NCI-H2227 treated with DMSO at 0.1 percent for 48 hours (cell line): ENCODE measurements at regions not wholly inside any gene's neighbourhood (a gene's known extent, or its start where the extent isn't known, plus 50 kb on each side); places are given as distances from the start of the nearest gene placed in this dataset.

Source experiments
- DNase-seq: peaks from one replicate; lab custom pipeline; 2025; lab: John Stamatoyannopoulos, UW

DNA sequence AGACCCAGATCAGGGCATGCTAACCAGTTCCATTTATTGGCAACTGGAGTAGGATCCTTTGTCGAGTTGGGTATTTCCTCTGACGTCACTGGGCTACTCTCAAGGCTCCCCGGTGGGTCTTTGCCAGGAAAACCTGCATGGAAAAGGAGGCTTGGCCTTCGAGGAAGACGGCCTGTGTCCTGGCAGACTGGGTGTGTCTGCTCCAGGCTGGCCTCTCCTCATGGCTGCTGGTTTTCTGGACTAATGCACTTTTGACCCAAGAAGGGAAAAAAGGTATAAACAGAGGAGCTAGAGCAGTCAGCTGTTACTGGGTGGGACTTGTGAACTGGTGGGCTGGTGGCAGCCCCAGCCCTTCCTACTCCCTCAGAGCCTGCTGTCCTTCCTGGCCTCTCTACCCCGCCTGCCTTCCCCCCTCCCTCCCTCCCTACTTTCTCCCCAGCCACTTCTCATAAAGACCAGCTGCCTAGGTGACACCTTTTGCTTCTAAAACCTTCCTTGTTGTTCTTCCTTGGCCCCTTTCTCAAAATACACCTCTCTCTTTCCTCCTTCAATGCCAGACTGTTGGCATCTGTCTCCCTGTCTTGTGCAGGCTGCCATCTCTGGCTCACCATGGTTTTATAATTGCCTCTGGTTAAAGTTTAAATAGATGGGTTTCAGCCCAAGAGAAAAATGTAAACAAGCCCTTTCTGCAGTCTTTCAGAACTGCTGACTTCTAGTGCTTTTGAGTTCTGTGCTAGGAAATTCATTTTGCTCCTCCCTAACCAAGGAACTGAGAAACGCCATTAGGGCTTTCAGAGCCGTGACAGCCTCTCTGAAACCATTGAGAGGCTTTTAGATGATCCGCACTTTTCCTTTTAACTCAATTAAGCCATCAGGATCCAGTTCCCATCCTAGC, 101.8 kb upstream of the MKLN1 start:
- DNase-seq, result peak; percentile 52

DNA sequence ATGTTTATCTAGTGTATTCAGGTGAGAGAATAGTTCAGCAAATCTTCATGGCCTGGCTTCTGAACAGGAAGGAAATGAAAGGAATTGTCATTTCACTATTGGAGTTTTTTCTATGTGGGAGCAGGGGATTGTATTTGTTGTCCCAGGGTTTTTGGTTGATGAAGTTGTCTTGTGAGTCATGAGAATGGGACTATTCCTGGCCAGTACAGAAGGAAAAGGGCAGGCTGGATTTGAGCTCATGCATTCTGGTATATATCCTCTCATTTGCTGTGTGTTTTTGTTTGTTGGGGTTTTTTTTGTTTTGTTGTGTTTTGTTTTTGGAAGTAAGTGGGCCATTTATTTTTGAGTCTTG, 101.2 kb upstream of the MKLN1 start:
- DNase-seq, result no peak

DNA sequence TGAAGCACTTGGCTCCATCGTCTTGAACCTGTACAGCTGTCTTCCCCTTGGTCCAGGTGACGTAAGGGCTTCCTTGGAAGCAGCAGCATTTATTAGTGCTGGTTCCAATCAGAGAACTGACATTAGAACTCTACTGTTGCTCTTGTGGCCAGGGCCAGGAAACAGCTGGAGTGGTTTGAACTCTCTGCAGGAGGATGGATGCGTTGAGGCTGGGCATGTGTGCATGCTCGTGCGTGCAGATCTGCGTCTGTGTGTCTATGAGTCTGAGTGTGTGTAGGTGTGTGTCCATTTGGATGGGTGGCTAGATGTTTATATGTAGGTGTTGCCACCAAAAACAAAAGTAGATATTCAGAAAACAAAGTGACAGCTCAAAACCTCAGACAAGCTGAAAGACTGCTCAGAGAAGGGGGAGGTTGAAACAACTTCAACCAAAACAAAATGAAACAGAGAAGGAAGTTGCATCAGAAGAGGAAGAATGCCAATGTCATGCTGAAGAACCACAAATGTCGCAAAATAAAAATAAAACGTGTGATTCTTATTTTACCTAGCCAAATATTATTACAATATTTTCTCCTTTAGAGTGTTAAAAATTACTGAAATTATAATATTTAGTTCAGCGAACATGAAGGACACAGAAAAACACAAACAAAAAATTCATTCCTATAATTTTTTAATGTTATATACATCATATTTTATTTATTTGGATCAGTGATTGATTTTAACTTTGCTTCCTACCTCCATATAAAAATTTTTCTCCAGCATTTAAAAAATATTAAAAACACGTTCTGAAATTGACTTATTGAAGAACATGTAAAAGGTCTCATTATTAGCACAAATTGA, 96.1 kb upstream of the MKLN1 start:
- DNase-seq, result no peak

DNA sequence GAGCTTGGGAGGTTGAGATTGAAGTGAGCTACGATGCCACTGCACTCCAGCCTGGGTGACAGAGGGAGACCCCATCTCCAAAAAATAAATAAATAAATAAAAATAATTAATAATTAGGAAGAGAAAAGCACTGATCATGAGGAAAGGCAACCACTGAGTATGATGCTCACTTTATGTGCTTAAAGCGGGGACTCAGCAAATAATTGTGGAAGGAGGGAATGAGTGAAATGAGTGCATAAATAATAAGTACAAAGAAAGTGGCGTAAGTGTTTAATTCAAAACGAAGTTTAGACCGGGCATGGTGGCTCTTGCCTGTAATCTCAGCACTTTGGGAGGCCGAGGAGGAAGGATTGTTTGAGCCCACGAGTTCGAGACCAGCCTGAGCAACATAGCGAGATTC, 94.9 kb upstream of the MKLN1 start:
- no peak for DNase-seq

DNA sequence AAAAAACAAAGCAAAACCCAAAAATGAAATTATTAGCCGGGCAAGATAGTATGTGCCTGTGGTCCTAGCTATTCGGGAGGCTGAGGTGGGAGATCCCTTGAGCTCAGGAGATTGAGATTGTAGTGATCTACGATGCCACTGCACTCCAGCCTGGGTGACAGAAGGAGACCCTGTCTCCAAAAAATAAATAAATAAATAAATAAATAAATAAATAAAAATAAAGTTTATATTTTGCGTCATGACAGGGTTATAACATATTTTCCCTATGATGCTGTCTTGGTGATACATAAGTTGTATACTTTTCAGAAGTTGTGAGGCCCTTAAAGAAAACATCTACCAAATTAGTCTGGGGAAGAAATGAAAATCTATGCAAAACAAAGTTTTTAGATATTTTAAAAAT, 94.5 kb upstream of the MKLN1 start:
- no peak for DNase-seq

DNA sequence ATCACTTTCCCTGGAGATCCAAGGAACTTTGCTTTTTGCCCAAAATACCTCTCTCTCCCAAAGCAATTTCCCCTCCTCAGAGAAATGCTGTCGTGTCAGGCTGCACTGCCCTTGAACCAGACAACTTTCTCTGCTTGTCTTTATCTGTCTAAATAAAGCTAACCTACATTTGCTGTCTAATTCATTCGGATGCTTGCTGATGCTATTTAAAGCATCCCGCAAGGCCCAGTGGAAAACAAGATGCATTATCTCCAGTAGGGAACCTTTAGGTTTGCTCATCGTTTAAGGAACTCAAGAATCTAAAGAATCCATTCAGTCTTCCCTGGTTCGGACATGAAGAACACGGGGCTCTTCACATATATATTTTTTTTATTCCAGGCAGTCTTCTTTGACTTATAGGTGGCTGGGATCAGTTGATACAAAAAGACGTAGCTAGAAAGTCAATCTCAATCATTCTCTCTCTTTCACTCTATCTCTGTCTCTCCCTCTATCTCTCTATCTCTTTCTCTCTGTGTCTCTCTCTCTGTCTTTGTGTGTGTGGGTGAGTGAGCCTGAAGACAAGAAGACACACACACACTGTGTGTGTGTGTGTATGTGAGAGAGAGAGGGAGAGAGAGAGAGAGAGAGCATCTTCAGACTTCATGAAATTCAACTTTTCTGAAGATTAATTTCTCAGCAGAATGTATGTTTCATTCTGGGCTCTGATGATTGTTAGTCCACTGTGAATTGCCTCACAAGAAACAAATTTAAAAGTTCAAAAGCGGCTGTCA, 92.8 kb upstream of the MKLN1 start:
- no peak for DNase-seq

DNA sequence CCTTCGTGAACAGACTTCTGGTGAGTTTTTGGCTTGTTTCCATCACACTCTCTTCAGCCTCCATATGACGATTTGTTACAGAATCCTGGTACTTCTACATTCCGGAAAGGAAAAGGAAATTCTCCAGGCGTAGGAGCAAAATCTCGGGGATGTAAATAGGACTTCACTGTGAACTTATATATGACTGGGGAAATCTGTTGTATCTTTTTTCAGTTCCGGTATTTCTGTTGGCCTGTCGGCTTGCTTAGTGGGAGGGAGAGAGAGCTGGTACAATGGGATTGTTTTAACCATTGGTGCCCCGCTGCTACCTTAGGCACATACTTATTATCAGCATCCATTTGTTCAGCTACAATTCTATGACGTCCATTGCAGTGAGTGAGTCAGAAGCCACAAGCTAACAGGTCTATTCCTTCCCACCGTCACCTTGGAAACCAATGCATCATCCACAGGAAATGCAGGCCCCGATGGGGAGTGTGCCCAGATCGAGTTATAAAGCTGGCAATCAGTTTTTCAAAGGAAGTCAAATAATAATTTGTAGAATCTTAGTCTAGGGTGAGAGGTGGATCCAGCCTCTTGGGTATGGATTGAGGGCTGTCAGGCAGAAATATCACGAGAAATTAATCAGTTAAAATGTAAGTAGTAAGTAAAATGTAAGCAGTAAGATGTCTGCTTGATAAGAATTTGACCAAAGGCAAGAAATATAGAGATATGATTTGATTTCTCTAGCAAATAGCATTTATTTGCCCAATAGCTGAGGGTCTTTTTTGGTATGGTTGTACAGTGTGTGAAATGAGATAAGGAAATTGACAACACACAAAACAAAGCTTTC, 92.0 kb upstream of the MKLN1 start:
- peak; percentile 78 for DNase-seq

DNA sequence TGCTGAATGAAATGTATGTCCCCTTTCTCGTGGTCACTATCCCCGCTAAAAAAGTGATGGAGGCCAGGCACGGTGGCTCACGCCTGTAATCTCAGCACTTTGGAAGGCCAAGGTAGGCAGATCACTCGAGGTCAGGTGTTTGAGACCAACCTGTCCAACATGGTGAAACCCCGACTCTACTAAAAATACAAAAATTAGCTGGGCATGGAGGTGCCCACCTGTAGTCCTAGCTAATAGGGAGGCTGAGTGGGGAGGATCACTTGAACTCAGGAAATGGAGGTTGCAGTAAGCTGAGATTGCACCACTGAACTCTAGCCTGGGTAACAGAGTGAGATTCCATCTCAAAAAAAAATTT, 91.4 kb upstream of the MKLN1 start:
- DNase-seq, result no peak

DNA sequence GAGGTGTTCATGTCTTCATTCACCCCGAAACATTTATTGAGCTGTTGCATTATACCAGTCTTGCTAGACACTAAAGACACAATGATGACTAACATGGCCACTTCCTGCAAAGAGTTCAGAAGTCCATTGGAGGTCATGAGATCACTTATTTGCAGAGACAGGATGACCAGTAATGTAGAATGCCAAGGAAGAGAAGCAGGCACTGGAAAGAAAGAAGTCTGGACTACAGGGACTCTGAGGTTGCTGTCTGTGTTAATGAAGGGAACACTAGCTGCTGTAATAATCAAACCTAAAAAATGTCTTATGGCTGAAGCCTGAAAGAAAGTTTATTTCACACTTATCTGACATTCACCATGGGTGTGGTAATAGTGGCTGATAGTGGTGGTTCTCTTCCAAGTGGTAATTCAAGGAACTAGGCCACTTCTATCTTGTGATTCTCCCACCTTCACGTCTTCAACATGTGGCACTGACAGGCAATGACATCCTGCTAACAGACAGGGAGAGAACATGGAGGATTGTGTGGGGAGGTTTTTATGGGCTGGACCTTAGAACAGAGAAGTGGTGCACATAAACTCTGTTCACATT, 89.2 kb upstream of the MKLN1 start:
- no peak for DNase-seq

DNA sequence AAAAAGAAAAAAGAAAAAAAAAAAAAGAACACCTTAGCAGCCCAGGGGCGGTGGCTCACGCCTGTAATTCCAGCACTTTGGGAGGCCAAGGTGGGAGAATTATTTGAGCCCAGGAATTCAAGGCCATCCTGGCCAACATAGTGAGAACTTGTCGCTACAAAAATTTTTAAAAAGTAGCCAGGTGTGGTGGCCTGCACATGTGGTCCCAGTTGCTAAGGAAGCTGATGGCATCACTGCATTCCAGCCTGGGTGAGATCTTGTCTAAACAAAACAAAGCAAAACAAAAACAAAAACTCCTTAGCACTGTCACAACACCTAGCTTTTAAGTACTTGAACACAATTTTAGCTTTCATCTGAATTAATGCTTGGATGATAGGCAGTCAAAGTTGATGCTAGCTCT, 86.3 kb upstream of the MKLN1 start:
- no peak for DNase-seq

DNA sequence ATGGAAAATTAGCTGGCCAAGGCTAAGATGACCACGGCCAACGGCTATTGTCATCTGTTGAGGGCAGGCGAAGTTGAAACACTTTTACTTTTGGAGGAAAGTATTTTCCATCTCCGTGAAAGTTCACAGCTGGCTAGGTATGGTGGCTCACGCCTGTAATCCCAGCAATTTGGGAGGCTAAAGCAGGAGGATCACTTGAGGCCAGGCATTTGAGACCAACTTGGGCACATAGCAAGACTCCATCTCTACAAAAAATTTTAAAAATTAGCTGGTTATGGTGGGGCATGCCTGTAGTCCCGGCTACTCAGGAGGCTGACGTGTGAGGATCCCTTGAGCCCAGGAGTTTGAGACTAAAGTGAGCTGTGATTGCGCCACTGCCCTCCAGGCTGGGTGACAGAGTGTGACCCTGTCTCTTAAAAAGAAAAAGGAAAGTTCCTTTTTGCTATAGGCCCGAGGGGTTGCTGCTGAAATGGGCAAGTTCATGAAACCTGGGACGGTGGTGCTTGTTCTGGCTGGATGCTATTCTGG, 85.5 kb upstream of the MKLN1 start:
- no peak for DNase-seq

DNA sequence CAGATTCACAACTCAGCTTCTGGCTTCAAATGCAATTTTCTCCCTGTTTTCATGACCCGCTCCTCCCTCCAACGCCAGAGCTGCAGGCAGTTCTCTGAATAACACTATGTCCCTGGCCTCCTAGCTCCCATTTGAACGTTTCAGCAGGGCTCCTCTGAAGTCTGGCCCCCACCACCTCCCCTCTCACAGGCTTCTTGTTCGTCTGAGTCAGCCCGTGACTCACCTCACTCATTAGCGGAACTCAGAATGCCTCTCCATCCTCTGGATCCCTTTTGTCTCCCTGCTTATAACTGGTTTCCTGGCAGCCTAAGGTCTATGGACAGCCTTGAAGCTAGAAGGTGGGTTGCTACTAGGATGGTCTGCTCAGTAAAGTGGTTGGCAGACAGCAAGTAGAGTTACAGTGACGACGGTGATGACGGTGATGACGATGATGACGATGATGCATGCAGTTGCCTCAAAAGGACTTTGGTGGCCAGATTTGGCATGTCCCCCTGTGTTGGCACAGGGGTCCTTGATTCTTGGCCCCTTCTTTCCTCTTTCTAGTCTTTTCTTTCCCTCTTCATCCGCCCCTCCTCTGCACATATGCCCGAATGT, 83.3 kb upstream of the MKLN1 start:
- no peak for DNase-seq

DNA sequence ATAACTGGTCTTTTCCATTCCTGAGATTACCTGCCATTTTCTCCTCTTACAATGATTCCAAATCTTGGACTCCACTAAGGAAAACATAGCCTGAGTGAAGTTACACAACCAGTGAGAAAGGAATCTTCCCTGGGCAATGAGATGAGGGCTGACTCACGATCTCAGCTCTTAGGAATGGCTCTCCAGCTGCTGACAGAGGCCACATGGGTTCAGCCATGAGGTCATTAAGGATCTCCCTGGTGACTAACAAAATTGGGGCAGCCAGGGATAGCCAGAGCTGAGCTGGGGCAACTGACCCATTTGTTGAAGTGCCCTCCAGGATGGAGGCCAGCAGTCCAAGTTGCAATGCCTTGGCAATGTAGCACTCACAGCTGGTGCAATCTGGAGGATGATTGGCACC, 78.7 kb upstream of the MKLN1 start:
- DNase-seq, result no peak

DNA sequence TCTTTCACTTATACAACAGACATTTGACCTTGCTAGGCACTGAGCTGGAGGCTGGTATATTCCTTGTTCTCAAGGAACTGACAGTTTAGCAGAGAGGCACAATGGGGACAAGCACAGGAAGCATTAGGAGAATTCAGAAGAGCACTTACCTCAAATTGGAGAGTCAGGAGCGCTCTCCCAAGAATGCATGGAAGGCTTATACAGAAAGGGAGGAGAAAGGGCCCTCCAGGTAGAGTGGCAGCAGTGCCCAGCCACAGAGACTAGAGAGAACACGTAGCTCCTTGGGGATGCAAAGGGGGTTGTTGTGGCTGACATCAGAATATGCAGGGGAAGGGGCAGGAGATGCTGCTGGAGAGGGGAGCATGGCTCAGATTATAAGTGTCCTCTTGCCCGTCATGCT, 78.2 kb upstream of the MKLN1 start:
- DNase-seq, result no peak

DNA sequence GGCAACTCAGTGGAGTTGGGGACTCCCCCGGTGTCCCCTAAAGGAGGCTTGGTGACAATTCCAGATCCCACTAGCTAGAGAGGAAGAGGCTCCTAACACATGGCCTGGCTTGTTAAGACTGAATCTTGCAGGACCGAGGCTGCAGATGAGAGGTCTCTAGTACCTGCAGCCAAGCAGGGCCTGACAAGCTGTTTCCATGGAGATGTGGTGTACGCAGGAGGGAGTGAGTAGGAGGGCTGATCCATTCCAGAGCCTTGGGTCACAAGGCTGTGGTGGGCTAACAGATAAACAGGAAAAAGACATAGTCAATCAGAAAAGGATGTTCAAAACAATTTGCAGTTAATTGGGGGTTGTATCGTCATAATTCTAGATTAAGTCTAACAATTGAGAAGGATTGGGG, 77.3 kb upstream of the MKLN1 start:
- DNase-seq, result peak; percentile 71

DNA sequence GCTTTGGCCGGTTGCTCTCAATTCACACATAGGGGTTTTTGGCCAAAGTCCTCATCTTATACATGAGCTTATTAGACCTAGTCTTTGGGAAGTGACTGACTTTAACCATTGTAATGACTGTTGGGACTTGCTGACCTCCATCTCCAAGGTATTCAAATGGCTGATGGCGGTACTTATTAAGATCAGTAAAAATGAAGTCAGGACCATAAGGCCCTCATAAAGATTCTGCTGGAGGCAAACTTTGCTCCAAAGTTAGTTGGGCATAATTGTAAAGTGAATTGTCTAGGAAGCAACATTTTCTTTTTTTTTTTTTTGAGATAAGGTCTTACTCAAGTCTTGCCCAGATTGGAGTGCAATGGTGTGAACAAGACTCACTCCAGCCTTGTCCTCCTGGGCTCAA, 76.3 kb upstream of the MKLN1 start:
- DNase-seq, result no peak

DNA sequence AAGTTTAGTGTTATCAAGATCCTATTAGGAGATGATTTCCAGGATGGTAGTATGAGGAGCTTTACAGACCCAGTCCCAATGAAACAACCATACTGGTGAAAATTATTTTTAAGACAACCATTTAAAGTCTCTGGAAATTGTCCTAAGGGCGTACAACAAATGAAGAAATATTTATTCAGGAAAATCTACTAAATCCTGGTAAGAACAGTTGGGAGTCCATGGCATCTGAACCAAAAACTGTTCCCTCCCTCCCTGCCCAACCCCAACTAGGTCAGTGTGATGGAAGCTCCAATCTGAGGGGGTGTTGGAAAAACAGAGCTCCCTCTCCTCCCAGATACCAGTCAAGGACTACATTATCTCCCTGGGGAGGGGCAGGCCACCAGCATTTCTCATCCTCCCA, 74.7 kb upstream of the MKLN1 start:
- DNase-seq, result no peak

DNA sequence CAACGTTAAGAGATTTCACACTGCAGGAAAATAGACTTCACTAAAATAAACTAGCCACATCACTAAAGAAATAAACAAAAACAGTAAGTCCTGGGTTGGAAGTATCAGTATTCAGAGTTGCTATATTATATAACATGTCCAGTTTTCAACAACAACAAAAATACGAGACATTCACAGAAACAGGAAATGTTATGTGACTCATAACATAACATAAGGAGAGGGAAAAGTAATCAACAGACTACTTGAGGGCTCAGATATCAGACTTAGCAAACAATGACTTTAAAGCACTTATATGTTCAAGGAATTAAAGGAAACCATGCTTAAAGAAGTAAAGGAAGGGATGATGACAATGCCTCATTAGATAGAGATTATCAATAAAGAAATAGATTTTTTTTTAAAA, 73.5 kb upstream of the MKLN1 start:
- no peak for DNase-seq

DNA sequence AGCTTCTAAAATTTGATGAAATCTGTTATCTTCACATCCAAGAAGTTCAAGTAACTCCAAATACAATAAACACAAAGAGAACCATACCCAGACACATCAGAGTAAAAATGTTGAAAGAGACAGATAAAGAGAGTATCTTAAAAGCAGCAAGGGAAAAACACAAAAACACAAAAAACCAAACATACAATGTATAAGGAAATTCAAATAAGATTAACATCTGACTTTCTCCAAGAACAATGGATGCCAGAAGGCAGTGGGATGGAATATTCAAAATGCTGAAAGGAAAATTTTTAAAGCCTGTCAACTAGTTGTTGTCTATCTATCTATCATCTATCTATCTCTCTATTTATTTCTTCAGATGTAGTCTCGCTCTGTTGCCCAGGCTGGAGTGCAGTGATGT, 72.4 kb upstream of the MKLN1 start:
- DNase-seq, result no peak

DNA sequence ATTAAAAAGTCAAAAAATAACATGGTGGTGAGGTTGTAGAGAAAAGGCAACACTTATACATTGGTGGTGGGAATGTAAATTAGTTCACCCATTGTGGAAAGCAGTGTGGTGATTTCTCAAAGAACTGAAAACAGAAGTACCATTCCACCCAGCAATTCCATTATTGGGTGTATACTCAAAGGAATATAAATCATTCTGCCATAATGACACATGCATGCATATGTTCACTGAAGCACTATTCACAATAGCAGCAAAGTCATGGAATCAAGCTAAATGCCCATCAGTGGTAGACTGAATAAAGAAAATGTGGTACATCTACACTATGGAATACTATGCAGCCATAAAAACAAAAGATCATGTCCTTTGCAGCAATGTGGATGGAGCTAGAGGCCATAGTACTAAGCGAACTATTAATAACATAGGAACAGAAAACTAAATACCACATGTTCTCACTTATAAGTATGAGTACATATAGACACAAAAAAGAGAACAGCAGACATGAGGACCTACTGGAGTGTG, 66.1 kb upstream of the MKLN1 start:
- DNase-seq, result no peak

DNA sequence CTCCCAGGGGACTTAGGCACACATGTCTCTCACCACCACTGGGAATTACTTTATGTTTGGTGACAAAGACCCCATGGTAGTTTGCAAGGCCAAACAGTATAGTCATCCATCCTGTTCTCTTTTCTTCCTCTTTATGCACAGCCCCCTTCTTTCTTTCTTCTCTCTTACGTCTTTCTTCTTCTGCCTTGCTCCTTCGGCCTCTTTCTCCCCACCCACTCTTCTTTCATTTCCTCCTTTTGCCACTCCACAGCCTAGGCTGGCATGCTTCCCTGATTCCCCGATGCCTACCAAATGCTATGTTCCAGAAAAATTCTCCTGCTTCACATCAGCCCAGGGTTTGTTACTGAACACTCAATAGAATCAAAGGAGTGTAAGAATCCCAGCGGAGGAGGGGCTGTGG, 62.4 kb upstream of the MKLN1 start:
- DNase-seq, result no peak
